ENCODE measurements at regions not wholly inside any gene's neighbourhood (a gene's known extent, or its start where the extent isn't known, plus 50 kb on each side); places are given as distances from the start of the nearest gene placed in this dataset.

DNA sequence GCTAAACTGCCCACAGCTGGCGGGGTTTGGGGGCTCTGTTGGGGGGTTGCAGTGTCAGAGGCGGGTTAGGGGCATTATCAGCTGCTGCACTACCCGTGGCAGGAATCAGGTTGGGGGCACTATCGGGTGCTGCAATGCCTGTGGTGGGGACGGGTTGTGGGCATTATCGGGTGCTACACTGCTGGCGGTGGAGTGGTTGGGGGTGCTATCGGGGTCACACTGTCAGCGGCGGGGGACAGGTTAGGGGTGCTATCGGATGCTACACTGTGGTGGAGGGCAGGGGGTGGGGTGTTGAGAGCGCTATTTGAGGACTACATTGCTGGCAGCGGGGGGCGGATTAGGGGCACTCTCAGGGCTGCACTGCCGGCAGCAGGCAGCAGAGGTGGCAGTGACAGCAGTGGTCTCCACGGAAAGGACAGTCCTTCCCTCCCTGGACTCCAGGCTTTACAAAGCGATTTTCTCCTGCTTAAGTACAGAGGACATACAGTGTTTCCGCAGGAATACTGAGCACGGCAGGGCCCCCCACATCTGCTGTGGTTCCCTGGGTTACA is 119.5 kb upstream of the VPREB1 start:
- DNase-seq (no peak), ATAC-seq (no peak)
- Histone ChIP-seq H3K4me1 (no peaks in the 10 kb centered on the region), H3K9me3 (no peaks in the 10 kb centered on the region), H3K27me3 (ENCODE audit: low read depth) (peaks cover 12% of the 10 kb centered on the region), H3K36me3 (no peaks in the 10 kb centered on the region), H3K27ac (no peak overlapping the region), H3K4me3 (no peak overlapping the region)
- TF ChIP-seq, protein P1, sequence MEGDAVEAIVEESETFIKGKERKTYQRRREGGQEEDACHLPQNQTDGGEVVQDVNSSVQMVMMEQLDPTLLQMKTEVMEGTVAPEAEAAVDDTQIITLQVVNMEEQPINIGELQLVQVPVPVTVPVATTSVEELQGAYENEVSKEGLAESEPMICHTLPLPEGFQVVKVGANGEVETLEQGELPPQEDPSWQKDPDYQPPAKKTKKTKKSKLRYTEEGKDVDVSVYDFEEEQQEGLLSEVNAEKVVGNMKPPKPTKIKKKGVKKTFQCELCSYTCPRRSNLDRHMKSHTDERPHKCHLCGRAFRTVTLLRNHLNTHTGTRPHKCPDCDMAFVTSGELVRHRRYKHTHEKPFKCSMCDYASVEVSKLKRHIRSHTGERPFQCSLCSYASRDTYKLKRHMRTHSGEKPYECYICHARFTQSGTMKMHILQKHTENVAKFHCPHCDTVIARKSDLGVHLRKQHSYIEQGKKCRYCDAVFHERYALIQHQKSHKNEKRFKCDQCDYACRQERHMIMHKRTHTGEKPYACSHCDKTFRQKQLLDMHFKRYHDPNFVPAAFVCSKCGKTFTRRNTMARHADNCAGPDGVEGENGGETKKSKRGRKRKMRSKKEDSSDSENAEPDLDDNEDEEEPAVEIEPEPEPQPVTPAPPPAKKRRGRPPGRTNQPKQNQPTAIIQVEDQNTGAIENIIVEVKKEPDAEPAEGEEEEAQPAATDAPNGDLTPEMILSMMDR (IDR thresholded peaks at IDR 0.05) = no peak
- intact Hi-C loops (cut with DNase I) = no loop called here

DNA sequence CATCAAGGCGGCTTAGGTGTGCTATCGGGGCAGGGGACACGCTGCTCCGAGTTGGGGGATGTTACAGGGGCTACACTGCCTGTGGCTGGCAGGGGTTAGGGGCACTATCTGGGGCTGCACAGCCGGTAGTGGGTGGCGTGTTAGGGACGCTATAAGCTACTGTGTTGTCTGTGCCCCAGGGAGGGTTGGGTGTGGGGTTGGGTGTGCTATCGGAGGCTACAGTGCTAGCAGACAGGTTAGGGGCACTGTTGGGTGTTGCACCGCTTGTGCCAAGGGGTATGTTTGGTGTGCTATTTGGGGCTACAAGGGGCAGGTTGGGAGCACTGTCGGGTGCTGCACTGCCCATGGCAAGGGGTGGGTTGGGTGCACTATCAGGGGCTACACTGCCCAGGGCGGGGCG is 120.2 kb upstream of the VPREB1 start:
- H3K27ac ChIP-seq = no peak overlapping the region
- H3K4me1 ChIP-seq = no peaks in the 10 kb centered on the region
- H3K9me3 ChIP-seq = no peaks in the 10 kb centered on the region
- H3K4me3 ChIP-seq = no peak overlapping the region
- ATAC-seq = no peak
- intact Hi-C loops (cut with DNase I) = no loop called here
- H3K27me3 ChIP-seq (ENCODE audit: low read depth) = peaks cover 18% of the 10 kb centered on the region
- DNase-seq = no peak
- no peaks in the 10 kb centered on the region for H3K36me3 ChIP-seq
- TF ChIP-seq, protein P1 (IDR thresholded peaks at IDR 0.05) = no peak

DNA sequence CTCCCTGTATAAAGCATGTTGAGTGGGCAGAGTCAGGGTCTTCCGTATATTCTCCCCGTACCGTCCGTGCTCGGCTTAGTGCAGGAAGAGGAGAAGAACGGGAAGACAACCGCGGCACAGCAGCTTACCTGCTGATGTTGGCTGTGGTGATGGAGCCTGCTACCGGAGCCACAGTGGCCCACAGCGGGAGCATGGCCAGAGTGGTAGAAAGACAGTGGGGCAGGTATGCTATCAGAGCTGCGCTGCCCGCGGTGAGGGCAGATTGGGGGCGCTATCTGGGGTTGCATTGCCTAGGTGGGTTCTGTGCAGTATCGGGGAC is 120.7 kb upstream of the VPREB1 start:
- intact Hi-C loops (cut with DNase I) = no loop called here
- TF ChIP-seq, protein P1 (IDR thresholded peaks at IDR 0.05) = no peak
- H3K27me3 ChIP-seq (ENCODE audit: low read depth) = peaks cover 20% of the 10 kb centered on the region
- no peak overlapping the region for H3K27ac ChIP-seq
- H3K36me3 ChIP-seq = no peaks in the 10 kb centered on the region
- H3K4me3 ChIP-seq = no peak overlapping the region
- H3K4me1 ChIP-seq = no peaks in the 10 kb centered on the region
- H3K9me3 ChIP-seq = no peaks in the 10 kb centered on the region
- DNase-seq = no peak
- ATAC-seq = no peak

- Histone ChIP-seq H3K9me3 (no peaks in the 10 kb centered on the region), H3K27me3 (ENCODE audit: low read depth) (peaks cover 21% of the 10 kb centered on the region), H3K4me1 (no peaks in the 10 kb centered on the region), H3K36me3 (no peaks in the 10 kb centered on the region), H3K27ac (no peak overlapping the region), H3K4me3 (no peak overlapping the region)
- TF ChIP-seq, protein P1 (IDR thresholded peaks at IDR 0.05) = no peak
- DNase-seq = no peak
- intact Hi-C loops (cut with DNase I) = no loop called here
- no peak for ATAC-seq
These were observed 121.2 kb upstream of the VPREB1 start for GRCh38 chr22:22123118-22123959.

DNA sequence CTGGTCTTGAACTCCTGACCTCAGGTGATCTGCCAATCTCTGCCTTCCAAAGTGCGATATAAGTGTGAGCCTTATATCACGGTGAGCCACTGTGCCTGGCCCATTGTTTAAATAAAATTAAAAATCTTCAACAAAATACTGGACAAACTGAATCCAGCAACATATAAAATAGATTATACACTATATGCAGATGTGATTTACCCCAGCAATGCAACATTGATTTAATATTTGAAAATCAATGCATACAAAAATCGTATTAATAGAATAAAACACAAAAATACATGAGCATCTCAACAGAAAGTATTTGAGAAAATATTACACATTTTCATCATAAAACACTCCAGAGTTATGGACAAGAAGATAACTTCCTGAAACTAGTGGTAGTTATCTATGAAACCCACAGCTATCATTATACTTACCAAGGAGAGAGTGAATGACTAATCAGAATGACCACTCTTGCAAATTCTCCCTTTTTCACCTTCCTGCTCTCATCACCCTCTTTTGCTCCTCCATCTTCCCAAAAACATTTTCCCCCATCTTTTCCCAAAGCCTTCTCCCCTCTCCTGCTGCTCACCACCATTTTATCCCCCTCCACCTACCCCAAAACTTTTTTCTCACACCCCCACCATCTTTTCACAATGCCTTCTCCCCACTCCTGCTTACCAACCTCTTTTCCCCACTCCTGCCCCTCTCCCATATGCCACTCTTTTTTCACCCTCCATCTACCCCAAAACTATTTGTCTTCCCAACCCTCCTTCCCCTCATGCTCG is 122.1 kb upstream of the VPREB1 start:
- no peaks in the 10 kb centered on the region for H3K36me3 ChIP-seq
- no peaks in the 10 kb centered on the region for H3K4me1 ChIP-seq
- TF ChIP-seq, protein P1 (IDR thresholded peaks at IDR 0.05) = no peak
- no peak for ATAC-seq
- no peak overlapping the region for H3K4me3 ChIP-seq
- H3K9me3 ChIP-seq = no peaks in the 10 kb centered on the region
- DNase-seq = no peak
- peaks cover 21% of the 10 kb centered on the region for H3K27me3 ChIP-seq (ENCODE audit: low read depth)
- intact Hi-C loops (cut with DNase I) = no loop called here
- H3K27ac ChIP-seq = no peak overlapping the region
